ENCODE measurements at regions not wholly inside any gene's neighbourhood (a gene's known extent, or its start where the extent isn't known, plus 50 kb on each side); places are given as distances from the start of the nearest gene placed in this dataset.

DNA sequence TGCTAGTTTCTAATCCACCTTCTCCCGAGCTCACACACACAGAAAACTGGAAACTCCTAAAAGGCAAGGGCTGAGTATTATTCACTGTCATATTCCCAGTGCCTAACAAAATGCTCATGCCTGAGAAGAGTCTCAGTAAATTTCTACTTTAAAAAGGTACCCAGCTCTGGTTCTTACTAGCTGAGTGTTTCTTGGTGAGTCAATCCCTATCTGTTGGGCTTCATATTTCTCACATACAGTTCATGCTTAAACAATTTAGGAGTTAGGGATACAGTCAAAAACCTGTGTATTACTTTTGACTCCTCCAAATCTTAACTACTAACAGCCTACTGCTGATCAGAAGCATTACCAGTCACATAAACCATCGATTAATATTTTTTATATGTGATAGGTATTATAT lies 204.9 kb downstream of the EN1 start:
- H3K27ac ChIP-seq = no peak overlapping the region
- no peaks in the 10 kb centered on the region for H3K9me3 ChIP-seq (replicated peaks)

GRCh38 chr2:118641711-118642110 lies 205.7 kb downstream of the EN1 start:
- H3K27me3 ChIP-seq = no peaks in the 10 kb centered on the region
- no peak overlapping the region for H3K4me3 ChIP-seq
- H3K9me3 ChIP-seq (replicated peaks) = no peaks in the 10 kb centered on the region
- H3K4me1 ChIP-seq = no peaks in the 10 kb centered on the region
- H3K27ac ChIP-seq = no peak overlapping the region
- DNase-seq = no peak
- H3K36me3 ChIP-seq = no peaks in the 10 kb centered on the region

More for the DNA sequence above, 204.9 kb downstream of the EN1 start:
- no peak for DNase-seq
- no peaks in the 10 kb centered on the region for H3K4me1 ChIP-seq
- no peaks in the 10 kb centered on the region for H3K27me3 ChIP-seq
- no peaks in the 10 kb centered on the region for H3K36me3 ChIP-seq
- no peak overlapping the region for H3K4me3 ChIP-seq

DNA sequence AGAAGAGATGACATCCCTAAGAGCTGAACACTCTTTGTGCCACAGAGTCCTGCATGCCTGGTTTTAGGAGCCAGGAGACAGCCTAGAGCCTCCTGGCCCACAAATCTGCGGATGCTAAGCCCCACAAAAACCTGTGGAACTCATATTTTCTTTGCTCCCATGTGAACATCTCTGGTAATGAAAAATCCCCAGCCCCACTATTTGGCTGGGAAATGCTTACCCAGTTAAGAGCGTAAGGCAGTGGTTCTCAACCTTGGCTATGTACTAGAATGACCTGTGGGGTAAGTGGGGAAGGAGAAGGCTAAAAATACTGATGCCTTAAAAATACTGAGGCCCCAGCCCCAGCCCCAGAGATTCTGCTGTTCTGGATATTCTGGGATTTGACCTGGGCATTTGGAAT lies 208.1 kb downstream of the EN1 start:
- H3K27ac ChIP-seq = no peak overlapping the region

DNA sequence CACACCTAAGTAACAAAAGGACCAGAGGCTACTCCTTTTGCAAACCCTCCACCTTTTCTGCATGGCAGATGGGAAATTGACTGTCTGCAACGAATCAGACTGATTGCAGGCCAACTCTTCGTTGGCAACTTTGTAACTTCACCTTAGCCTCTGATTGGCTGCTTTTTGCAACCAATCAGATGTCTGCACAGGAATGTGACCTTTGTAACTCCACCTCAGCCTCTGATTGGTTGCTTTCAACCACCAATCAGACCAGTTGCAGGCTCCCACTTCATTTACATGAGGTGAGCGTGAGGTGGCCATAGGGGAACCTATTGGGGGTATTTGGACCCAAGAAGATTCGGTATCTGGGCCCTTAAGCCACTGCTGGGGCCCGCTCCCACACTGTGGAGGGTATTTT lies 209.0 kb downstream of the EN1 start:
- Histone ChIP-seq H3K27ac (no peak overlapping the region), H3K36me3 (no peaks in the 10 kb centered on the region), H3K9me3 (replicated peaks) (no peaks in the 10 kb centered on the region), H3K4me1 (no peaks in the 10 kb centered on the region), H3K4me3 (no peak overlapping the region), H3K27me3 (no peaks in the 10 kb centered on the region)
- peak in 1 of 2 experiments; percentile 2 for DNase-seq

More for the DNA sequence above, 208.1 kb downstream of the EN1 start:
- Histone ChIP-seq H3K9me3 (replicated peaks) (no peaks in the 10 kb centered on the region), H3K4me3 (no peak overlapping the region), H3K27me3 (no peaks in the 10 kb centered on the region), H3K36me3 (no peaks in the 10 kb centered on the region), H3K4me1 (no peaks in the 10 kb centered on the region)
- DNase-seq = no peak

DNA sequence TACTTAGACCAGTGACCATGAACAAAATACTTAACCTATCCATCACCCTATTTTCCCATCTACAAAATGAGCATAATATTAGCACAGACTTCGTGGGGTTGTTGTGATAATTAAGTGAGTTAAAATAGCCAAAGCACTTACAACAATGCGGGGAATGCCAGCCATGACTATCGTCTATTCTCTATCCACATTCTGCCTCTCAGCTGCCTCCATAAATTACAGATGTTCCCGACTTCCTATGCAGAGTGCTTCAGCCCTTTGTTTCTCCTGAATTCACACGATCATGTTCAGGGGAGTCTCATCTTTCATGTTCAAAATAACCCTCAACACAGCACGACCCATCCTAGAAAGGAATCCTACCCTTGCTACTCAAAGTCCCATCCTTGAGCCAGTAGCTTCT lies 211.6 kb downstream of the EN1 start:
- no peak overlapping the region for H3K4me3 ChIP-seq
- H3K27ac ChIP-seq = no peak overlapping the region
- H3K36me3 ChIP-seq = no peaks in the 10 kb centered on the region
- H3K9me3 ChIP-seq (replicated peaks) = no peaks in the 10 kb centered on the region
- H3K4me1 ChIP-seq = no peaks in the 10 kb centered on the region
- H3K27me3 ChIP-seq = no peaks in the 10 kb centered on the region
- no peak for DNase-seq

GRCh38 chr2:118634876-118635275 lies 212.6 kb downstream of the EN1 start:
- Histone ChIP-seq H3K9me3 (replicated peaks) (no peaks in the 10 kb centered on the region), H3K27ac (no peak overlapping the region), H3K4me1 (no peaks in the 10 kb centered on the region), H3K4me3 (no peak overlapping the region), H3K27me3 (no peaks in the 10 kb centered on the region), H3K36me3 (no peaks in the 10 kb centered on the region)
- DNase-seq = no peak

DNA sequence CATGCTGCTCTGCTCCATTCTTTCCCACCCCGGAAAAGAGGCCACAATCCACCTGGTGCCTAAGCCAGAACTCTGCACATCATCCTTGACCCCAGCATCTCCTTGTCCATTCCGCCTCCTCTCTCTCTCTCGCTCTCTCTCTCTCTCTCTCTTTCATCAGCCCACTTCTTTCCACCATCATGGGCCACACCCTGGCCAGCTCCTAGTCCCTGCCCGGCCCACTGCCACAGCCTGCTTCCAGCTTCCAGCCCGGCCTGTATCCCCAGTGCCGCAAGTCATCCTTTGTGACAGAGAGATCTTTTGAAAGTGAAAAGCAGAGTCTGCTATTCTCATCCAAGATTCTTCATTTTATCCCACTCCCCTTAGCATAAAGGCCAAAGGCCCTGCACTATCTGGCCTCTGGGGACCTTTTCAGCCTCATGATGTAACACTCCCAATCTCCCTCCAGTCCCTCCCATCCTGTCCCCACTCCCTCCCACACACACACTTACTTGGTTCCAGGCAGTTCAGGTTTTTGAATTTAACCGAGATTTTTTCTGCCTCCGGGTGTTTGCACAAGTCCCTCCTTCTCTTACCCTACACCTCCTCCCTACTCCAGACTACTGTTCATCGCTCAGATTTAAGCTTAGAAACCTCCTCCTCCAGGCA lies 214.0 kb downstream of the EN1 start:
- Histone ChIP-seq H3K27me3 (no peaks in the 10 kb centered on the region), H3K27ac (no peak overlapping the region), H3K4me3 (no peak overlapping the region), H3K4me1 (no peaks in the 10 kb centered on the region), H3K36me3 (no peaks in the 10 kb centered on the region), H3K9me3 (replicated peaks) (no peaks in the 10 kb centered on the region)
- no peak for DNase-seq

DNA sequence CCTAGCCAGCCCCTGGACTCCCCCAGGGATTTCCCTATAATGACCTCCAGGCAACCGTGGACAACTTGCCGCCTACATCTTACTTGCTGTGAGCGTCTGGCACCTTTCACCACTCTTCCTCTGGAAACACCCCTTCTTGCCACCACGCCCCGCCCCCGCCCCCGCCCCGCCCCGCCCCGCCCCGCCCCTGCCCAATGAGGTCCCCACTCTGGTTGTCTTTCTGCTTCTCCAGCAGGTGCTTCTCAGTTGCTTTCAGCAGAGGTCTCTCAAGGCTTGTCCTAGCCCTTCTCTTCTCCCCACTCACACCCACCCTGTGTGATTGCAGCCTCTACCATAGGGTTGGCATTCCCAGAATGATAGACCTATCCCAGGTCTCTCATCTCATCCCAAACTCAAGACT lies 214.5 kb downstream of the EN1 start:
- Histone ChIP-seq H3K9me3 (replicated peaks) (no peaks in the 10 kb centered on the region), H3K4me1 (no peaks in the 10 kb centered on the region), H3K36me3 (no peaks in the 10 kb centered on the region)

DNA sequence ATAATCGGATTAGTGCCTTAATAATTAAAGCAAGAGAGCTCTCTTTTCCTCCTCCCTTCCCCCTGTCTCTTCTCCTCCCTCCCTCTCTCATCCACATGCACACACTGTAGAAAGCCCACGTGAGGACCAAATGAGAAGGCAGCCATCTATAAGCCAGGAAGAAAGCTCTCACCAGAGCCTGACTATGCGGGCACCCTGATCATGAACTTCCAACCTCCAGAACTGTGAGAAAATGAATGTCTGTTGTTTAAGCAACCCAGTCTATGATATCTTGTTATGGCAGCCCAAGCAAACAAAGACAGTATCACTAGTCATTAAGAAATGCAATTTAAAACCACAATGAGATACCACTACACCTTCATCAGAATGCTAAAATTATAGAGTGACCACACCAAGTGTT lies 220.3 kb downstream of the EN1 start:
- Histone ChIP-seq H3K9me3 (replicated peaks) (no peaks in the 10 kb centered on the region), H3K4me1 (no peaks in the 10 kb centered on the region), H3K27ac (no peak overlapping the region), H3K36me3 (no peaks in the 10 kb centered on the region), H3K27me3 (no peaks in the 10 kb centered on the region; the same call in 1 of the 2 replicates), H3K4me3 (no peak overlapping the region)
- no peak for DNase-seq

More for the DNA sequence above, 214.5 kb downstream of the EN1 start:
- Histone ChIP-seq H3K4me3 (no peak overlapping the region), H3K27me3 (no peaks in the 10 kb centered on the region), H3K27ac (no peak overlapping the region)
- no peak for DNase-seq

- no peak for DNase-seq
- Histone ChIP-seq H3K9me3 (replicated peaks) (no peaks in the 10 kb centered on the region), H3K27me3 (no peaks in the 10 kb centered on the region; the same call in 1 of the 2 replicates), H3K4me3 (no peak overlapping the region), H3K27ac (no peak overlapping the region), H3K36me3 (no peaks in the 10 kb centered on the region), H3K4me1 (no peaks in the 10 kb centered on the region)
Observed at GRCh38 chr2:118622913-118623312, 224.5 kb downstream of the EN1 start.

DNA sequence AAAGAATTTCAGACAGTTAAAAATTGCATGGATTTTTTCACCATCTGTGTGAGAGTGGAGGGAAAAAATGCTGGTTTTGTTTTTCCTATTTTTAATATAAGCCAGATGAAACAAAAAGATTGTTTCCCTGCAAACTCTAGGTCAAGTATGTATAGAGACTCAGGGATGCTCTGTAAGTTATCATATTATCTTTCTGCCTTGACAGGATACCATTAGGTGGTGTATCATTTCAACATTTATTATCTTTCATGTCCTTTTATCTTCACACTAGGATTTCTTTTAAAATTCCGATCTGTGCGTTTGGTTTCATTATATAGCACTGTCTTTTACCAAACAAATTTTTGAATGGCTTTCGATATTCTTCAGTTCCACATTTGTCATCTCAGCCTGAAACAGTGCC lies 225.3 kb downstream of the EN1 start:
- DNase-seq = no peak
- Histone ChIP-seq H3K4me3 (no peak overlapping the region), H3K9me3 (replicated peaks) (no peaks in the 10 kb centered on the region), H3K27ac (no peak overlapping the region), H3K36me3 (no peaks in the 10 kb centered on the region), H3K27me3 (no peaks in the 10 kb centered on the region; the same call in 1 of the 2 replicates), H3K4me1 (no peaks in the 10 kb centered on the region)

DNA sequence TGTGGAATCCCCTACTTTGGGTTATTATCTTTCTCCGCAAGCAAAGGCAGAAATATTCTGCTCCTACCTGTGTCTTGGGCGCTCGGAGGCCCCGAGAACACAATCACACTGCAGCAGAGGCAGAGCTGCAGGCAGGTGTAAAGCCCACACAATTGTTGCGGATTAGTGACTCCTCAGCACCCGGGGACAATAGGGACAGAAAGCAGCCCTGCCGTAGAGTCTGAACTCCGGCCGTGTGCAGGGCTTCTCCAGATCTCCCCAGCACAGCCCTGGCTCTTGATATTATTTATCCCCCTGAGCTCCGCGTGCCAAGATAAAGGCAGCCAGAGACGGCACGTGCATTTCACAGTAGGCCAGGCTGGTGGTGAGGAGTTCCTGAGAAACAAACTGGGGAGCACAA lies 229.2 kb downstream of the EN1 start:
- H3K9me3 ChIP-seq (replicated peaks) = no peaks in the 10 kb centered on the region
- no peak overlapping the region for H3K4me3 ChIP-seq
- no peak overlapping the region for H3K27ac ChIP-seq
- DNase-seq = no peak
- H3K27me3 ChIP-seq = no peaks in the 10 kb centered on the region; the same call in 1 of the 2 replicates
- H3K36me3 ChIP-seq = no peaks in the 10 kb centered on the region
- no peaks in the 10 kb centered on the region for H3K4me1 ChIP-seq

DNA sequence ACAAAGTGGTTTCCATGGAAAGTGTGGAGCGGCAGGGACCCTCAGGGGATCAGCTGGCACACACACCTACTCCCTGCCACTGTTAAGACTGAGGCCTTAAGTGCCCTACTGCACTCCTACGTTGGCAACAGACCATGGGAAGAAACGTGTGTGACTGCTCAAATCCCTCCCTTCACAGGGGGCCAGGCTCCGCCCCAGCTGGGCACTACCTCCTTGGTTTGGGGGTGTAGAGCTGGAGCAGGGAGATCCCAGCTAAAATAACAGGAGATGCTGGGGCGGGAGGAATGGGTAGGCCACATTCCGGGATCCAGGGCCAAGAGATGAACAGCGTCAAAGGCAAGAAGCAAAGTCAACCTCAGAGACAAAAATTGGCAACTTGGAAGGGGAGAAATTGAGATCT lies 231.0 kb downstream of the EN1 start:
- H3K4me1 ChIP-seq = no peaks in the 10 kb centered on the region
- H3K27ac ChIP-seq = no peak overlapping the region
- H3K9me3 ChIP-seq (replicated peaks) = no peaks in the 10 kb centered on the region
- no peaks in the 10 kb centered on the region; the same call in 1 of the 2 replicates for H3K27me3 ChIP-seq
- H3K36me3 ChIP-seq = no peaks in the 10 kb centered on the region
- H3K4me3 ChIP-seq = no peak overlapping the region
- DNase-seq = no peak

- Histone ChIP-seq H3K36me3 (no peaks in the 10 kb centered on the region), H3K4me3 (no peak overlapping the region), H3K27ac (no peak overlapping the region), H3K4me1 (no peaks in the 10 kb centered on the region), H3K27me3 (no peaks in the 10 kb centered on the region; the same call in 1 of the 2 replicates), H3K9me3 (replicated peaks) (no peaks in the 10 kb centered on the region)
- no peak for DNase-seq
Observed at GRCh38 chr2:118614841-118615271, 232.6 kb downstream of the EN1 start.

DNA sequence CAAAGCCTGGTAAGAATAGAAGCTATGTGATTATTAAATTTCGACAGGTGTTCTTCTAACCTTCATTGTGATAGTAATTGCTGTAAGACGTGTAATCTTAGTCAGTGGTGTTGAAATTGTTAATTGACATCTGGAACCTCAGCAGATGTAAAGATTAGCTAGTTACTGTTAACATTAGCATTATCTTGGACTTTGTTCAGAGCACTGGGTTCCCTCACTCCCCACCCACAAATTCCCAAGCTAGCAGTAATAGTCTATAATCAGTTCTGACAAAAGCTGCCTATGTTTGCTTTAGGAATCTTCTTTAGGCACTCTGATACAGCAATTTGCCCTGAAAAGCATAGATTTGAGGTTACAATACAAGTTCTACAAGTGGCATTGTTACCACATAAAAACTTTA lies 233.7 kb downstream of the EN1 start:
- DNase-seq = no peak
- H3K4me1 ChIP-seq = no peaks in the 10 kb centered on the region
- no peaks in the 10 kb centered on the region for H3K36me3 ChIP-seq
- no peaks in the 10 kb centered on the region for H3K9me3 ChIP-seq (replicated peaks)
- H3K27ac ChIP-seq = no peak overlapping the region
- no peaks in the 10 kb centered on the region; the same call in 1 of the 2 replicates for H3K27me3 ChIP-seq
- H3K4me3 ChIP-seq = no peak overlapping the region

- H3K27ac ChIP-seq = no peak overlapping the region
- no peak overlapping the region for H3K4me3 ChIP-seq
- no peaks in the 10 kb centered on the region for H3K36me3 ChIP-seq
- no peak for DNase-seq
- H3K9me3 ChIP-seq (replicated peaks) = no peaks in the 10 kb centered on the region
- no peaks in the 10 kb centered on the region for H3K4me1 ChIP-seq
- H3K27me3 ChIP-seq = no peaks in the 10 kb centered on the region; the same call in 1 of the 2 replicates
Observed at GRCh38 chr2:118611691-118612090, 235.8 kb downstream of the EN1 start.

All from SJCRH30 (cell line).